ENCODE measurements at regions not wholly inside any gene's neighbourhood (a gene's known extent, or its start where the extent isn't known, plus 50 kb on each side); places are given as distances from the start of the nearest gene placed in this dataset.

GRCh38 chr13:44874886-44875630 is 114.2 kb downstream of the NUFIP1 start:
- Histone ChIP-seq H2AK5ac (ENCODE audit: low read depth, low read length) (no peak overlapping the region), H3K4me3 (ENCODE audit: low read length in 2 of 2) (no peak overlapping the region), H4K8ac (ENCODE audit: low read depth, low read length) (no peak overlapping the region), H2AFZ (ENCODE audit: low read length) (peak overlapping the region; percentile 47), H3K27me3 (ENCODE audit: control insufficient read depth in 3 of 3, insufficient read depth in 3 of 3, low read depth in 1 of 3, low read length in 3 of 3) (peaks cover 0 to 3% (median 2%) of the 10 kb centered on the region in 3 experiments), H3K14ac (ENCODE audit: low read length) (no peak overlapping the region), H3K23ac (ENCODE audit: low read depth, low read length, poor library complexity) (no peak overlapping the region), H3K27ac (replicated peaks; ENCODE audit: low read length) (no peak overlapping the region), H2BK15ac (ENCODE audit: low read length) (no peak overlapping the region), H2BK120ac (ENCODE audit: low read depth, low read length) (no peak overlapping the region), H4K91ac (ENCODE audit: low read depth, low read length, poor library complexity) (no peak overlapping the region), H3K36me3 (replicated peaks in 1 of 2; ENCODE audit: control insufficient read depth in 2 of 2, insufficient read depth in 2 of 2, low read length in 2 of 2) (no peaks in the 10 kb centered on the region), H3K4me1 (ENCODE audit: control insufficient read depth in 2 of 2, insufficient read depth in 1 of 2, low read depth in 1 of 2, low read length in 2 of 2) (no peaks in the 10 kb centered on the region), H3K79me1 (ENCODE audit: low read depth, low read length) (no peaks in the 10 kb centered on the region), H3K18ac (ENCODE audit: low read length) (no peak overlapping the region), H2BK12ac (ENCODE audit: low read length) (no peak overlapping the region), H3K4me2 (ENCODE audit: insufficient read depth, low read length, poor library complexity, severe bottlenecking) (no peak overlapping the region), H3K4ac (ENCODE audit: low read length) (no peak overlapping the region), H3K9me3 (replicated peaks in 1 of 2; ENCODE audit: control insufficient read depth in 2 of 2, insufficient read depth in 1 of 2, low read depth in 1 of 2, low read length in 2 of 2) (peaks cover 5 to 8% of the 10 kb centered on the region in 2 donors), H2BK5ac (ENCODE audit: low read length) (no peak overlapping the region), H3K9ac (ENCODE audit: low read depth, low read length, poor library complexity) (no peak overlapping the region)
- no CpG with 5 or more reads among the region's 8 CpGs for WGBS, 2 donors (ENCODE audit: extremely low coverage in 2 of 2, insufficient read length in 2 of 2, insufficient replicate concordance in 1 of 2)
- no peak for DNase-seq (ENCODE audit: low spot score)

DNA sequence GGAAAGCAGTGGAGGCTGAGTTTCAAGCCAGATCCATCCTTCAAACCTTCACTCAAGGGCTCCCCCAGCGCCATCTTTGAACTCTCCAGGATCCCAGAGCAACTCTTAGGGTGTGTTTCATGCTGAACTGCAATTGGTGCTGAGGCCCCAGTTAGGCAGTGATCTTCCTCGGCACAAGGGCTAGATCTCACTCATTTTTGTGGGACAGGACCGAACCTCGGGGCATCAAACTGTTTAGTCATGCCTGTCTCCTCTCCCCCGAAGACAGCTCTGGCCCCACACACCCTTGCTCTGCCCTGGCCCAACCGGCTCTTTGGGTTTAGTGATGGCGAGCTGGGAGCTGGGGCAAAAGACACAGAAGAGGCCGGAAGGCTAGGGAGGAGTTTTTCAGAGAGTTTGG is 115.1 kb downstream of the NUFIP1 start:
- Histone ChIP-seq H3K14ac (ENCODE audit: low read length) (no peak overlapping the region), H4K91ac (ENCODE audit: low read depth, low read length, poor library complexity) (no peak overlapping the region), H3K9me3 (replicated peaks in 1 of 2; ENCODE audit: control insufficient read depth in 2 of 2, insufficient read depth in 1 of 2, low read depth in 1 of 2, low read length in 2 of 2) (peaks cover 5 to 8% of the 10 kb centered on the region in 2 donors), H2BK12ac (ENCODE audit: low read length) (no peak overlapping the region), H3K4ac (ENCODE audit: low read length) (no peak overlapping the region), H3K4me3 (ENCODE audit: low read length in 2 of 2) (no peak overlapping the region), H4K8ac (ENCODE audit: low read depth, low read length) (no peak overlapping the region), H3K36me3 (replicated peaks in 1 of 2; ENCODE audit: control insufficient read depth in 2 of 2, insufficient read depth in 2 of 2, low read length in 2 of 2) (no peaks in the 10 kb centered on the region), H3K79me1 (ENCODE audit: low read depth, low read length) (no peaks in the 10 kb centered on the region), H3K27ac (replicated peaks; ENCODE audit: low read length) (no peak overlapping the region), H2AFZ (ENCODE audit: low read length) (no peak overlapping the region), H2BK15ac (ENCODE audit: low read length) (no peak overlapping the region), H3K4me2 (ENCODE audit: insufficient read depth, low read length, poor library complexity, severe bottlenecking) (no peak overlapping the region), H2AK5ac (ENCODE audit: low read depth, low read length) (no peak overlapping the region), H3K18ac (ENCODE audit: low read length) (peak overlapping the region; percentile 36), H3K4me1 (ENCODE audit: control insufficient read depth in 2 of 2, insufficient read depth in 1 of 2, low read depth in 1 of 2, low read length in 2 of 2) (no peaks in the 10 kb centered on the region), H2BK5ac (ENCODE audit: low read length) (no peak overlapping the region), H2BK120ac (ENCODE audit: low read depth, low read length) (no peak overlapping the region), H3K9ac (ENCODE audit: low read depth, low read length, poor library complexity) (no peak overlapping the region), H3K23ac (ENCODE audit: low read depth, low read length, poor library complexity) (no peak overlapping the region), H3K27me3 (ENCODE audit: control insufficient read depth in 3 of 3, insufficient read depth in 3 of 3, low read depth in 1 of 3, low read length in 3 of 3) (peaks cover 0 to 3% (median 2%) of the 10 kb centered on the region in 3 experiments)
- WGBS, 2 donors (ENCODE audit: extremely low coverage in 2 of 2, insufficient read length in 2 of 2, insufficient replicate concordance in 1 of 2): no CpG with 5 or more reads among the region's 8 CpGs
- DNase-seq (ENCODE audit: low spot score): no peak

DNA sequence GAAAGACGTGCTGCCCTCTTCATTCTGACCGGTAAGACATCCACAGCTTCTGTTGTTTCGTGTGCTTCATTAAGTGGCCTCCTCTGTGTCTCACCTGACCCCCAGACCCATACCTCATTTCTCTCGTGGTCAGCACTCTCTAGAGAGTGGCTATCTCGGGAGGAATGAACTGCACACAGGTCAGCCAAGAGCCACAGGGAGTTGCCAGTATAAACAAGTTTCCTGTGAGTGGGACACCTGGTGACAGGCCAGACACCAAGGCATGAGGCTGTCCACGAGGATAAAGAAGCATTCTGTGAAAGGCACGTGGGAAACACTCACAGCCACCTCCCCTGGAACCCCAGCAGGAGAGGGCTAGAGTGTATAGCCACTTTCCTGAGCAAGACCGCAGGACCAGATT is 115.8 kb downstream of the NUFIP1 start:
- no peak overlapping the region for H4K91ac ChIP-seq (ENCODE audit: low read depth, low read length, poor library complexity)
- H3K18ac ChIP-seq (ENCODE audit: low read length): peak overlapping the region; percentile 22
- peaks cover 0 to 3% (median 2%) of the 10 kb centered on the region in 3 experiments for H3K27me3 ChIP-seq (ENCODE audit: control insufficient read depth in 3 of 3, insufficient read depth in 3 of 3, low read depth in 1 of 3, low read length in 3 of 3)
- H3K4me2 ChIP-seq (ENCODE audit: insufficient read depth, low read length, poor library complexity, severe bottlenecking): no peak overlapping the region
- no peak overlapping the region for H2BK120ac ChIP-seq (ENCODE audit: low read depth, low read length)
- H3K27ac ChIP-seq (replicated peaks; ENCODE audit: low read length): no peak overlapping the region
- no peak overlapping the region for H3K4ac ChIP-seq (ENCODE audit: low read length)
- H4K8ac ChIP-seq (ENCODE audit: low read depth, low read length): no peak overlapping the region
- no CpG with 5 or more reads among the region's 8 CpGs for WGBS, 2 donors (ENCODE audit: extremely low coverage in 2 of 2, insufficient read length in 2 of 2, insufficient replicate concordance in 1 of 2)
- H2BK5ac ChIP-seq (ENCODE audit: low read length): no peak overlapping the region
- H3K9ac ChIP-seq (ENCODE audit: low read depth, low read length, poor library complexity): no peak overlapping the region
- H2AFZ ChIP-seq (ENCODE audit: low read length): no peak overlapping the region
- no peak overlapping the region for H3K4me3 ChIP-seq (ENCODE audit: low read length in 2 of 2)
- H3K14ac ChIP-seq (ENCODE audit: low read length): peak overlapping the region; percentile 79
- no peaks in the 10 kb centered on the region for H3K36me3 ChIP-seq (replicated peaks in 1 of 2; ENCODE audit: control insufficient read depth in 2 of 2, insufficient read depth in 2 of 2, low read length in 2 of 2)
- no peak for DNase-seq (ENCODE audit: low spot score)
- no peak overlapping the region for H3K23ac ChIP-seq (ENCODE audit: low read depth, low read length, poor library complexity)
- H3K9me3 ChIP-seq (replicated peaks in 1 of 2; ENCODE audit: control insufficient read depth in 2 of 2, insufficient read depth in 1 of 2, low read depth in 1 of 2, low read length in 2 of 2): peaks cover 5 to 8% of the 10 kb centered on the region in 2 donors
- no peaks in the 10 kb centered on the region for H3K79me1 ChIP-seq (ENCODE audit: low read depth, low read length)
- H2BK12ac ChIP-seq (ENCODE audit: low read length): no peak overlapping the region
- peak overlapping the region; percentile 77 for H2BK15ac ChIP-seq (ENCODE audit: low read length)
- H3K4me1 ChIP-seq (ENCODE audit: control insufficient read depth in 2 of 2, insufficient read depth in 1 of 2, low read depth in 1 of 2, low read length in 2 of 2): no peaks in the 10 kb centered on the region
- no peak overlapping the region for H2AK5ac ChIP-seq (ENCODE audit: low read depth, low read length)

GRCh38 chr13:44872751-44873150 is 116.5 kb downstream of the NUFIP1 start:
- Histone ChIP-seq H2BK15ac (ENCODE audit: low read length) (peak overlapping the region; percentile 21), H3K27me3 (ENCODE audit: control insufficient read depth in 3 of 3, insufficient read depth in 3 of 3, low read depth in 1 of 3, low read length in 3 of 3) (peaks cover 0 to 5% (median 3%) of the 10 kb centered on the region in 3 experiments), H2BK5ac (ENCODE audit: low read length) (no peak overlapping the region), H3K4me2 (ENCODE audit: insufficient read depth, low read length, poor library complexity, severe bottlenecking) (no peak overlapping the region), H3K23ac (ENCODE audit: low read depth, low read length, poor library complexity) (no peak overlapping the region), H4K8ac (ENCODE audit: low read depth, low read length) (no peak overlapping the region), H4K91ac (ENCODE audit: low read depth, low read length, poor library complexity) (no peak overlapping the region), H3K18ac (ENCODE audit: low read length) (no peak overlapping the region), H3K9ac (ENCODE audit: low read depth, low read length, poor library complexity) (no peak overlapping the region), H3K4me3 (ENCODE audit: low read length in 2 of 2) (no peak overlapping the region), H3K4me1 (ENCODE audit: control insufficient read depth in 2 of 2, insufficient read depth in 1 of 2, low read depth in 1 of 2, low read length in 2 of 2) (no peaks in the 10 kb centered on the region), H3K79me1 (ENCODE audit: low read depth, low read length) (no peaks in the 10 kb centered on the region), H3K36me3 (replicated peaks in 1 of 2; ENCODE audit: control insufficient read depth in 2 of 2, insufficient read depth in 2 of 2, low read length in 2 of 2) (no peaks in the 10 kb centered on the region), H2BK120ac (ENCODE audit: low read depth, low read length) (no peak overlapping the region), H3K4ac (ENCODE audit: low read length) (no peak overlapping the region), H3K14ac (ENCODE audit: low read length) (no peak overlapping the region), H3K27ac (replicated peaks; ENCODE audit: low read length) (no peak overlapping the region), H2BK12ac (ENCODE audit: low read length) (no peak overlapping the region), H3K9me3 (replicated peaks in 1 of 2; ENCODE audit: control insufficient read depth in 2 of 2, insufficient read depth in 1 of 2, low read depth in 1 of 2, low read length in 2 of 2) (peaks cover 5 to 8% of the 10 kb centered on the region in 2 donors), H2AFZ (ENCODE audit: low read length) (no peak overlapping the region), H2AK5ac (ENCODE audit: low read depth, low read length) (peak overlapping the region; percentile 31)
- no peak for DNase-seq (ENCODE audit: low spot score)
- WGBS, 2 donors (ENCODE audit: extremely low coverage in 2 of 2, insufficient read length in 2 of 2, insufficient replicate concordance in 1 of 2): no CpG with 5 or more reads among the region's 13 CpGs
